ENCODE measurements at regions not wholly inside any gene's neighbourhood (a gene's known extent, or its start where the extent isn't known, plus 50 kb on each side); places are given as distances from the start of the nearest gene placed in this dataset.

DNA sequence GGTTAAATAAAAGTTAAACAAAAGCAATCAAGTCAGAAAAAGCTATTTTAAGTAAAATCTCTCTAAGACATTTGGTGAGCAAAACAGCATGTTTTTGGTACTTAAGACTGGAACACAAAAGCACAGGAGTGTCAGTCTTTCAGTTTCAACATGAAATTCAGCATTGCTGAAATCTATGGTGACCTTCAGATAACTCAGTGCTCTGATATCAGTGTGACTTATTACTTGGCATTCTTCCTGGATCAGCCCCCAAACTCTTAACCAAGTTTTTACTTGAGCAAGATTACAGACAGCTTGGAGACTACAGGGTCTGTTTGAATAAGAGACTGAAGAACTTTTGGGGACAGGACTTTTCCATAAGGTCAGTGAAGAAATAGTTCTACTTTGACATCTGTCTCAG, 437.2 kb downstream of the RAPGEF2 start:
- Histone ChIP-seq H3K9me3 (ENCODE audit: control insufficient read depth, insufficient read depth, low read depth, low read length) (no peaks in the 10 kb centered on the region), H3K27me3 (ENCODE audit: control insufficient read depth, insufficient read depth, low read length) (no peaks in the 10 kb centered on the region), H3K36me3 (ENCODE audit: control insufficient read depth, insufficient read depth, low read length) (no peaks in the 10 kb centered on the region), H3K4me1 (ENCODE audit: control insufficient read depth, insufficient read depth, low read length) (no peaks in the 10 kb centered on the region), H3K4me3 (ENCODE audit: low read depth in 2 of 2, low read length in 2 of 2) (no peak overlapping the region), H3K27ac (ENCODE audit: low read length) (no peak overlapping the region)
- no peak for TF ChIP-seq TCF7L2 (IDR thresholded peaks at IDR 0.05; ENCODE audit: low read depth, low read length)
- TF ChIP-seq POLR2AphosphoS5 (IDR thresholded peaks at IDR 0.05; ENCODE audit: low read depth, low read length) = no peak
- TF ChIP-seq, protein P1, sequence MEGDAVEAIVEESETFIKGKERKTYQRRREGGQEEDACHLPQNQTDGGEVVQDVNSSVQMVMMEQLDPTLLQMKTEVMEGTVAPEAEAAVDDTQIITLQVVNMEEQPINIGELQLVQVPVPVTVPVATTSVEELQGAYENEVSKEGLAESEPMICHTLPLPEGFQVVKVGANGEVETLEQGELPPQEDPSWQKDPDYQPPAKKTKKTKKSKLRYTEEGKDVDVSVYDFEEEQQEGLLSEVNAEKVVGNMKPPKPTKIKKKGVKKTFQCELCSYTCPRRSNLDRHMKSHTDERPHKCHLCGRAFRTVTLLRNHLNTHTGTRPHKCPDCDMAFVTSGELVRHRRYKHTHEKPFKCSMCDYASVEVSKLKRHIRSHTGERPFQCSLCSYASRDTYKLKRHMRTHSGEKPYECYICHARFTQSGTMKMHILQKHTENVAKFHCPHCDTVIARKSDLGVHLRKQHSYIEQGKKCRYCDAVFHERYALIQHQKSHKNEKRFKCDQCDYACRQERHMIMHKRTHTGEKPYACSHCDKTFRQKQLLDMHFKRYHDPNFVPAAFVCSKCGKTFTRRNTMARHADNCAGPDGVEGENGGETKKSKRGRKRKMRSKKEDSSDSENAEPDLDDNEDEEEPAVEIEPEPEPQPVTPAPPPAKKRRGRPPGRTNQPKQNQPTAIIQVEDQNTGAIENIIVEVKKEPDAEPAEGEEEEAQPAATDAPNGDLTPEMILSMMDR (IDR thresholded peaks at IDR 0.05) = no peak
- TF ChIP-seq SIN3A (IDR thresholded peaks at IDR 0.05; ENCODE audit: borderline replicate concordance, insufficient read depth, low read depth, low read length) = no peak
- TF ChIP-seq, protein P2, sequence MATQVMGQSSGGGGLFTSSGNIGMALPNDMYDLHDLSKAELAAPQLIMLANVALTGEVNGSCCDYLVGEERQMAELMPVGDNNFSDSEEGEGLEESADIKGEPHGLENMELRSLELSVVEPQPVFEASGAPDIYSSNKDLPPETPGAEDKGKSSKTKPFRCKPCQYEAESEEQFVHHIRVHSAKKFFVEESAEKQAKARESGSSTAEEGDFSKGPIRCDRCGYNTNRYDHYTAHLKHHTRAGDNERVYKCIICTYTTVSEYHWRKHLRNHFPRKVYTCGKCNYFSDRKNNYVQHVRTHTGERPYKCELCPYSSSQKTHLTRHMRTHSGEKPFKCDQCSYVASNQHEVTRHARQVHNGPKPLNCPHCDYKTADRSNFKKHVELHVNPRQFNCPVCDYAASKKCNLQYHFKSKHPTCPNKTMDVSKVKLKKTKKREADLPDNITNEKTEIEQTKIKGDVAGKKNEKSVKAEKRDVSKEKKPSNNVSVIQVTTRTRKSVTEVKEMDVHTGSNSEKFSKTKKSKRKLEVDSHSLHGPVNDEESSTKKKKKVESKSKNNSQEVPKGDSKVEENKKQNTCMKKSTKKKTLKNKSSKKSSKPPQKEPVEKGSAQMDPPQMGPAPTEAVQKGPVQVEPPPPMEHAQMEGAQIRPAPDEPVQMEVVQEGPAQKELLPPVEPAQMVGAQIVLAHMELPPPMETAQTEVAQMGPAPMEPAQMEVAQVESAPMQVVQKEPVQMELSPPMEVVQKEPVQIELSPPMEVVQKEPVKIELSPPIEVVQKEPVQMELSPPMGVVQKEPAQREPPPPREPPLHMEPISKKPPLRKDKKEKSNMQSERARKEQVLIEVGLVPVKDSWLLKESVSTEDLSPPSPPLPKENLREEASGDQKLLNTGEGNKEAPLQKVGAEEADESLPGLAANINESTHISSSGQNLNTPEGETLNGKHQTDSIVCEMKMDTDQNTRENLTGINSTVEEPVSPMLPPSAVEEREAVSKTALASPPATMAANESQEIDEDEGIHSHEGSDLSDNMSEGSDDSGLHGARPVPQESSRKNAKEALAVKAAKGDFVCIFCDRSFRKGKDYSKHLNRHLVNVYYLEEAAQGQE (IDR thresholded peaks at IDR 0.05; ENCODE audit: insufficient read depth in 1 of 2, low read depth in 2 of 2, low read length in 1 of 2) = no peak
- ChIA-PET CTCF (no interaction called here), POLR2A (no interaction called here)
- no TSS peak for BruUV-seq (replicated peaks)
- DNase-seq (ENCODE audit: low read depth, low spot score) = no peak
- in situ Hi-C loops (cut with HindIII; ENCODE audit: low pct_unique_long_range_greater_than_20kb, low sequenced_read_pairs) = no loop called here
- intact Hi-C loops (cut with micrococcal nuclease; ENCODE audit: unreplicated experiment) = no loop called here
- ATAC-seq = no peak

DNA sequence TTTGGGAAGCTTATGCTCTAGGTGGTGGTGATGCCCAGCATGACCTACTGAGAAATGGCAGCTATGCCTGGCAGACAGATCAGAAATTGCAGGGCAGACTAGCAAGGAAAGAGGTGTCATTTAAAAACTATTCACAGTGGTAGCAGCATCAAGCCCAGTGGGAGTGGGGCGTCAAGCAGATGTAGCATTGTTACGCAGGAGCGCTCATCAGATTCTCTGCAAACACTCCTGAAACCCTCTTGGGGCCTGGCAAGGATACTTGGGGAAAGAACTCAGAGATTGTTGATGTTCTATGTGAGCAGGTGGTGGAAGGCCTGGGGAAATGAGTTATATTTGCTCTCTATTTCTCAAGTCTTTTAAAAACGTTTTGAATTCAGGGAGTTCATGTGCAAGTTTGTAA, 437.6 kb downstream of the RAPGEF2 start:
- no TSS peak for BruUV-seq (replicated peaks)
- no peak for ATAC-seq

More for the DNA sequence above, 437.6 kb downstream of the RAPGEF2 start:
- H3K4me1 ChIP-seq (ENCODE audit: control insufficient read depth, insufficient read depth, low read length) = no peaks in the 10 kb centered on the region
- no peaks in the 10 kb centered on the region for H3K27me3 ChIP-seq (ENCODE audit: control insufficient read depth, insufficient read depth, low read length)
- H3K36me3 ChIP-seq (ENCODE audit: control insufficient read depth, insufficient read depth, low read length) = no peaks in the 10 kb centered on the region
- TF ChIP-seq, protein P2 (IDR thresholded peaks at IDR 0.05; ENCODE audit: insufficient read depth in 1 of 2, low read depth in 2 of 2, low read length in 1 of 2) = no peak
- TF ChIP-seq POLR2AphosphoS5 (IDR thresholded peaks at IDR 0.05; ENCODE audit: low read depth, low read length) = no peak
- TF ChIP-seq, protein P1 (IDR thresholded peaks at IDR 0.05) = no peak
- no peaks in the 10 kb centered on the region for H3K9me3 ChIP-seq (ENCODE audit: control insufficient read depth, insufficient read depth, low read depth, low read length)
- H3K27ac ChIP-seq (ENCODE audit: low read length) = no peak overlapping the region
- ChIA-PET CTCF (no interaction called here), POLR2A (no interaction called here)
- in situ Hi-C loops (cut with HindIII; ENCODE audit: low pct_unique_long_range_greater_than_20kb, low sequenced_read_pairs) = no loop called here
- no peak for DNase-seq (ENCODE audit: low read depth, low spot score)
- intact Hi-C loops (cut with micrococcal nuclease; ENCODE audit: unreplicated experiment) = no loop called here
- H3K4me3 ChIP-seq (ENCODE audit: low read depth in 2 of 2, low read length in 2 of 2) = no peak overlapping the region

Measured in Panc1 (cell line).